B cell (primary cell): ENCODE measurements at regions not wholly inside any gene's neighbourhood (a gene's known extent, or its start where the extent isn't known, plus 50 kb on each side); places are given as distances from the start of the nearest gene placed in this dataset. TPM values are rescaled to one million over a fixed set of nuclear protein-coding genes. Genes with fewer than 3 reads are reported as not detected.

Experiments used
- ATAC-seq: fragments of 200-7000 bp; cut with Tn5 transposase; one replicate; pipeline ENCODE4 v1.10.0; 2021; ENCODE audit warnings: low read depth, mild to moderate bottlenecking, moderate number of reproducible peaks, moderate library complexity
- CTCF ChIA-PET: fragments of 350-600 bp; sonication (Branson Sonifier 250); formaldehyde crosslinking; loops from one replicate; lab custom pipeline; 2021; ENCODE audit warnings: antibody characterized with exemption, inconsistent platforms; lab: Charles Lee
- POLR2A ChIA-PET: fragments of 350-600 bp; sonication (Branson Sonifier 250); formaldehyde crosslinking; loops from one replicate; lab custom pipeline; 2021; ENCODE audit warnings: antibody characterized with exemption; lab: Charles Lee
- DNase-seq: peaks from one replicate; pipeline ENCODE4 v3.0.0; 2013
- H2AFZ ChIP-seq: 2 replicates; pipeline ENCODE4 v1.6.1; 2012; ENCODE audit warnings: mild to moderate bottlenecking, low read depth, low read length; ENCODE audit not compliant: insufficient read depth, poor library complexity, severe bottlenecking
- H3K27ac ChIP-seq, 2 donors: 1 replicate in 1 of 2; 2 replicates in 1 of 2; pipeline ENCODE4 v1.5.1; 2012 to 2013; ENCODE audit warnings: low read length in 2 of 2, mild to moderate bottlenecking in 2 of 2, moderate library complexity in 1 of 2
- H3K27me3 ChIP-seq, 4 experiments: fragments of 200-600 bp in 1 of 4; sonication (generic) in 1 of 4; replicated peaks in 1 of 4; 1 replicate in 2 of 4; 2 replicates in 2 of 4; pipeline versions ENCODE4 v1.6.1 to v1.7.0; 2013 to 2016; ENCODE audit warnings: low read length in 3 of 4, mild to moderate bottlenecking in 2 of 4, mixed read lengths in 1 of 4, moderate library complexity in 1 of 4; ENCODE audit not compliant: insufficient read depth in 4 of 4, control insufficient read depth in 3 of 4; ENCODE audit errors: control extremely low read depth in 1 of 4
- H3K36me3 ChIP-seq, 2 experiments: replicated peaks in 1 of 2; 1 replicate in 1 of 2; 2 replicates in 1 of 2; pipeline versions ENCODE4 v1.6.1 to v1.7.1; 2013; ENCODE audit warnings: low read length in 1 of 2; ENCODE audit not compliant: insufficient read depth in 2 of 2, control insufficient read depth in 1 of 2; ENCODE audit errors: control extremely low read depth in 1 of 2, extremely low read depth in 1 of 2
- H3K4me1 ChIP-seq, 2 donors: fragments of 200-600 bp in 1 of 2; sonication (generic) in 1 of 2; 1 replicate in 1 of 2; 2 replicates in 1 of 2; pipeline versions ENCODE4 v1.5.1 to v1.6.1; 2013 to 2017; ENCODE audit warnings: low read length in 2 of 2; ENCODE audit not compliant: control insufficient read depth in 2 of 2, insufficient read depth in 2 of 2
- H3K4me2 ChIP-seq: replicated peaks from 2 replicates; pipeline ENCODE3; 2012; ENCODE audit warnings: mild to moderate bottlenecking, low read depth, low read length; ENCODE audit not compliant: poor library complexity, severe bottlenecking
- H3K4me3 ChIP-seq, 5 experiments: fragments of 200-600 bp in 1 of 5; sonication (generic) in 1 of 5; 1 replicate in 3 of 5; 2 replicates in 2 of 5; pipeline versions ENCODE4 v1.5.1 to v1.7.0; 2011 to 2016; ENCODE audit warnings: low read length in 4 of 5, mild to moderate bottlenecking in 4 of 5, low read depth in 2 of 5, control low read depth in 1 of 5, moderate library complexity in 1 of 5; ENCODE audit not compliant: insufficient read depth in 1 of 5; ENCODE audit errors: control extremely low read depth in 1 of 5, extremely low read depth in 1 of 5
- H3K79me2 ChIP-seq: fragments of 200-600 bp; sonication (generic); one replicate; pipeline ENCODE4 v1.6.0; 2016; ENCODE audit warnings: low read length; ENCODE audit not compliant: control insufficient read depth, insufficient read depth
- H3K9ac ChIP-seq: fragments of 200-600 bp; sonication (generic); 2 replicates; pipeline ENCODE4 v1.6.1; 2017; ENCODE audit warnings: mild to moderate bottlenecking, low read length, moderate library complexity
- H3K9me3 ChIP-seq, 3 donors: one replicate each; pipeline versions ENCODE4 v1.6.1 to v1.7.1; 2013; ENCODE audit warnings: low read length in 2 of 3; ENCODE audit not compliant: control insufficient read depth in 2 of 3, insufficient read depth in 1 of 3; ENCODE audit errors: control extremely low read depth in 1 of 3
- H4K20me1 ChIP-seq: 2 replicates; pipeline ENCODE4 v1.6.0; 2012; ENCODE audit warnings: mild to moderate bottlenecking, low read length; ENCODE audit not compliant: insufficient read depth, control insufficient read depth, poor library complexity, severe bottlenecking
- H3K27ac Mint-ChIP-seq: one replicate; pipeline ENCODE4 v1.8.0; 2021; ENCODE audit warnings: mixed read lengths
- H3K27me3 Mint-ChIP-seq: one replicate; pipeline ENCODE4 v1.8.0; 2021; ENCODE audit warnings: mixed read lengths
- H3K4me1 Mint-ChIP-seq: one replicate; pipeline ENCODE4 v1.8.0; 2021; ENCODE audit warnings: mixed read lengths
- H3K4me3 Mint-ChIP-seq: one replicate; pipeline ENCODE4 v1.8.0; 2021; ENCODE audit warnings: mixed read lengths
- H3K9me3 Mint-ChIP-seq: one replicate; pipeline ENCODE4 v1.8.0; 2022; ENCODE audit warnings: mixed read lengths; ENCODE audit not compliant: insufficient read depth
- CTCF ChIP-seq: fragments of 200-600 bp; IDR thresholded peaks from one replicate; pipeline ENCODE4 v1.8.0; 2022; ENCODE audit warnings: antibody characterized with exemption, mild to moderate bottlenecking
- EZH2 ChIP-seq: IDR thresholded peaks from 2 replicates; pipeline ENCODE4 v1.6.1; 2012; ENCODE audit warnings: borderline replicate concordance, low read depth, mild to moderate bottlenecking, moderate library complexity, low read length; ENCODE audit not compliant: insufficient read depth, poor library complexity, severe bottlenecking
- WGBS: methylation state at CpG from one replicate; pipeline ENCODE4 v1.1.5; 2013; ENCODE audit warnings: missing lambda C conversion rate; ENCODE audit not compliant: insufficient coverage; 5-methylcytosine and 5-hydroxymethylcytosine counted together
- intact Hi-C: fragments of 100-400 bp; cut with micrococcal nuclease; formaldehyde crosslinking; loops from one replicate; pipeline ENCODE4 v1.10.0; 2022
- small RNA-seq: library from RNA; depleted of rRNA; stranded (forward); fragments of <200 nt; gene quantifications from one replicate; pipeline ENCODE3, GENCODE V24; 2012; ENCODE audit warnings: low replicate concordance, low read depth; ENCODE audit not compliant: insufficient read length

- Histone ChIP-seq H3K27ac (no peak overlapping the region), H3K79me2 (no peaks in the 10 kb centered on the region), H3K9ac (no peak overlapping the region), H3K36me3 (no peaks in the 10 kb centered on the region), H4K20me1 (no peaks in the 10 kb centered on the region), H3K4me3 (no peak overlapping the region), H3K4me2 (no peak overlapping the region), H3K4me1 (no peaks in the 10 kb centered on the region), H3K9me3 (no peaks in the 10 kb centered on the region), H3K27me3 (no peaks in the 10 kb centered on the region), H2AFZ (no peak overlapping the region)
- intact Hi-C loops = no loop called here
- ChIA-PET POLR2A (no interaction called here), CTCF (no interaction called here)
- ATAC-seq = no peak
- peaks cover 2% of the 10 kb centered on the region for H3K9me3 Mint-ChIP-seq
- no peak overlapping the region for H3K4me3 Mint-ChIP-seq
- H3K27me3 Mint-ChIP-seq = no peaks in the 10 kb centered on the region
- TF ChIP-seq CTCF (no peak), EZH2 (no peak)
- no peak overlapping the region for H3K27ac Mint-ChIP-seq
- H3K4me1 Mint-ChIP-seq = no peaks in the 10 kb centered on the region
- no CpG with 5 or more reads among the region's 4 CpGs for WGBS
- no peak for DNase-seq
Measured at GRCh38 chr16:62089715-62090114, 53.5 kb upstream of the CDH8 start.

GRCh38 chr16:62088731-62089410, 52.6 kb upstream of the CDH8 start:
- Mint-ChIP-seq H3K4me3 (no peak overlapping the region), H3K9me3 (peaks cover 2% of the 10 kb centered on the region), H3K27ac (no peak overlapping the region), H3K4me1 (no peaks in the 10 kb centered on the region), H3K27me3 (no peaks in the 10 kb centered on the region)
- Histone ChIP-seq H3K9me3 (no peaks in the 10 kb centered on the region), H3K9ac (no peak overlapping the region), H3K4me1 (no peaks in the 10 kb centered on the region), H3K27me3 (no peaks in the 10 kb centered on the region), H3K36me3 (no peaks in the 10 kb centered on the region), H2AFZ (no peak overlapping the region), H4K20me1 (no peaks in the 10 kb centered on the region), H3K4me3 (no peak overlapping the region), H3K79me2 (no peaks in the 10 kb centered on the region), H3K4me2 (no peak overlapping the region), H3K27ac (no peak overlapping the region)
- DNase-seq (no peak), ATAC-seq (no peak)
- ChIA-PET POLR2A (no interaction called here), CTCF (no interaction called here)
- TF ChIP-seq CTCF (no peak), EZH2 (no peak)
- WGBS = 22% methylated on average over 1 of the region's 5 CpGs
- intact Hi-C loops = no loop called here

Small RNA genes lying in the stretch of these regions (small RNA-seq; reads per million reads assigned to genes)
- gene AC009101.1 = not detected
- not detected for gene AC009161.2
- not detected for gene AC018846.1
- not detected for gene AC138305.3
- gene RNU6-21P = not detected
